HG02798 (cell line): ENCODE measurements at regions not wholly inside any gene's neighbourhood (a gene's known extent, or its start where the extent isn't known, plus 50 kb on each side); places are given as distances from the start of the nearest gene placed in this dataset.
"Not testable (repeated sequence)": the region's sequence is repeated elsewhere in the genome, so short reads cannot be mapped to it uniquely, and the experiment has no call there.

Source experiments
- ATAC-seq: cut with Tn5 transposase; IDR thresholded peaks from one replicate; pipeline ENCODE4 v1.9.1; 2021; ENCODE audit warnings: mild to moderate bottlenecking; ENCODE audit not compliant: unreplicated experiment, poor library complexity

GRCh38 chr1:14242870-14243269 lies 355.6 kb upstream of the KAZN start:
- no peak for ATAC-seq

- no peak for ATAC-seq
These were observed 352.5 kb upstream of the KAZN start for GRCh38 chr1:14245954-14246353.

GRCh38 chr1:14246471-14246870 lies 352.0 kb upstream of the KAZN start:
- no peak for ATAC-seq

GRCh38 chr1:14247666-14248065 lies 350.8 kb upstream of the KAZN start:
- no peak for ATAC-seq

- no peak for ATAC-seq
These were observed 346.6 kb upstream of the KAZN start for GRCh38 chr1:14251871-14252270.

GRCh38 chr1:14253676-14254075 lies 344.8 kb upstream of the KAZN start:
- no peak for ATAC-seq

- ATAC-seq: no peak
These were observed 344.2 kb upstream of the KAZN start for GRCh38 chr1:14254251-14254650.

- ATAC-seq: no peak
These were observed 343.3 kb upstream of the KAZN start for GRCh38 chr1:14255233-14255632.

GRCh38 chr1:14255711-14256110 lies 342.8 kb upstream of the KAZN start:
- ATAC-seq: no peak

- ATAC-seq: no peak
These were observed 339.2 kb upstream of the KAZN start for GRCh38 chr1:14259191-14259757.

GRCh38 chr1:14260480-14260879 lies 338.0 kb upstream of the KAZN start:
- no peak for ATAC-seq

GRCh38 chr1:14261395-14261794 lies 337.1 kb upstream of the KAZN start:
- no peak for ATAC-seq

GRCh38 chr1:14262637-14263036 lies 335.8 kb upstream of the KAZN start:
- ATAC-seq: no peak

- ATAC-seq: no peak
These were observed 335.3 kb upstream of the KAZN start for GRCh38 chr1:14263225-14263624.

GRCh38 chr1:14263671-14264070 lies 334.8 kb upstream of the KAZN start:
- no peak for ATAC-seq

GRCh38 chr1:14265495-14265894 lies 333.0 kb upstream of the KAZN start:
- no peak for ATAC-seq

GRCh38 chr1:14267991-14268390 lies 330.5 kb upstream of the KAZN start:
- ATAC-seq: no peak

- ATAC-seq: no peak
These were observed 327.7 kb upstream of the KAZN start for GRCh38 chr1:14270821-14271220.

- no peak for ATAC-seq
These were observed 324.7 kb upstream of the KAZN start for GRCh38 chr1:14273811-14274210.

GRCh38 chr1:14279891-14280290 lies 318.6 kb upstream of the KAZN start:
- ATAC-seq: not testable (repeated sequence)

- no peak for ATAC-seq
These were observed 317.6 kb upstream of the KAZN start for GRCh38 chr1:14280909-14281308.

GRCh38 chr1:14281412-14281811 lies 317.1 kb upstream of the KAZN start:
- no peak for ATAC-seq

GRCh38 chr1:14282707-14283106 lies 315.8 kb upstream of the KAZN start:
- no peak for ATAC-seq
